Prostate gland (tissue), 2 donors: ENCODE measurements at regions not wholly inside any gene's neighbourhood (a gene's known extent, or its start where the extent isn't known, plus 50 kb on each side); places are given as distances from the start of the nearest gene placed in this dataset.

Experiments used
- POLR2AphosphoS5 ChIP-seq: sonication (generic); formaldehyde crosslinking; IDR thresholded peaks from one replicate; pipeline ENCODE4 v1.6.1; 2017; ENCODE audit warnings: antibody characterized with exemption
- TF ChIP-seq, protein P1 (sequence below), 4 experiments: fragments of 200-600 bp in 2 of 4; fragments of 450-650 bp in 2 of 4; sonication (generic) in 2 of 4; IDR thresholded peaks; 1 replicate in 3 of 4; 2 replicates in 1 of 4; pipeline ENCODE4 v1.5.1; 2016 to 2019; ENCODE audit warnings: antibody characterized with exemption in 4 of 4, mild to moderate bottlenecking in 2 of 4, moderate library complexity in 2 of 4

- TF ChIP-seq, protein P1, sequence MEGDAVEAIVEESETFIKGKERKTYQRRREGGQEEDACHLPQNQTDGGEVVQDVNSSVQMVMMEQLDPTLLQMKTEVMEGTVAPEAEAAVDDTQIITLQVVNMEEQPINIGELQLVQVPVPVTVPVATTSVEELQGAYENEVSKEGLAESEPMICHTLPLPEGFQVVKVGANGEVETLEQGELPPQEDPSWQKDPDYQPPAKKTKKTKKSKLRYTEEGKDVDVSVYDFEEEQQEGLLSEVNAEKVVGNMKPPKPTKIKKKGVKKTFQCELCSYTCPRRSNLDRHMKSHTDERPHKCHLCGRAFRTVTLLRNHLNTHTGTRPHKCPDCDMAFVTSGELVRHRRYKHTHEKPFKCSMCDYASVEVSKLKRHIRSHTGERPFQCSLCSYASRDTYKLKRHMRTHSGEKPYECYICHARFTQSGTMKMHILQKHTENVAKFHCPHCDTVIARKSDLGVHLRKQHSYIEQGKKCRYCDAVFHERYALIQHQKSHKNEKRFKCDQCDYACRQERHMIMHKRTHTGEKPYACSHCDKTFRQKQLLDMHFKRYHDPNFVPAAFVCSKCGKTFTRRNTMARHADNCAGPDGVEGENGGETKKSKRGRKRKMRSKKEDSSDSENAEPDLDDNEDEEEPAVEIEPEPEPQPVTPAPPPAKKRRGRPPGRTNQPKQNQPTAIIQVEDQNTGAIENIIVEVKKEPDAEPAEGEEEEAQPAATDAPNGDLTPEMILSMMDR (IDR thresholded peaks at IDR 0.05), result no peak
- no peak for TF ChIP-seq POLR2AphosphoS5
These were observed 945.0 kb downstream of the BRD1 start for GRCh38 chr22:48882636-48883200.
